ENCODE measurements at regions not wholly inside any gene's neighbourhood (a gene's known extent, or its start where the extent isn't known, plus 50 kb on each side); places are given as distances from the start of the nearest gene placed in this dataset.

- no peaks in the 10 kb centered on the region for H3K79me2 ChIP-seq (ENCODE audit: insufficient read depth, low read length)
- no peaks in the 10 kb centered on the region for H3K27me3 ChIP-seq (ENCODE audit: control insufficient read depth in 2 of 2, insufficient read depth in 2 of 2, low read length in 2 of 2)
- intact Hi-C loops (cut with micrococcal nuclease) = no loop called here
- H2AFZ ChIP-seq (ENCODE audit: insufficient read depth, low read depth, low read length, poor library complexity, severe bottlenecking) = no peak overlapping the region
- no peak overlapping the region for H3K27ac Mint-ChIP-seq
- H3K27me3 Mint-ChIP-seq (ENCODE audit: low read depth in 3 of 3) = peaks cover 0 to 1% (median 0%) of the 10 kb centered on the region in 3 donors
- H3K4me1 Mint-ChIP-seq = no peaks in the 10 kb centered on the region
- H3K9ac ChIP-seq (ENCODE audit: insufficient read depth, low read length, poor library complexity, severe bottlenecking) = no peak overlapping the region
- no peaks in the 10 kb centered on the region for H4K20me1 ChIP-seq (ENCODE audit: insufficient read depth, low read length)
- peaks cover 0 to 9% (median 3%) of the 10 kb centered on the region in 7 donors for H3K9me3 Mint-ChIP-seq
- H3K36me3 ChIP-seq (replicated peaks in 1 of 2; ENCODE audit: control insufficient read depth in 1 of 2, insufficient read depth in 2 of 2, low read length in 2 of 2) = no peaks in the 10 kb centered on the region
- no peak overlapping the region for H3K4me2 ChIP-seq (replicated peaks; ENCODE audit: extremely low read depth, low read length, poor library complexity, severe bottlenecking)
- DNase-seq = no peak
- peaks cover 0 to 7% of the 10 kb centered on the region in 2 donors for H3K9me3 ChIP-seq (replicated peaks in 1 of 2; ENCODE audit: control insufficient read depth in 1 of 2, insufficient read depth in 1 of 2, low read length in 2 of 2)
- no peaks in the 10 kb centered on the region for H3K36me3 Mint-ChIP-seq
- H3K27ac ChIP-seq (ENCODE audit: low read depth in 1 of 2, low read length in 2 of 2) = no peak overlapping the region
- TF ChIP-seq CTCF (IDR thresholded peaks at IDR 0.05) = no peak
- H3K4me3 Mint-ChIP-seq = no peak overlapping the region
- 100% methylated on average over 1 of the region's 3 CpGs for WGBS (ENCODE audit: insufficient coverage)
- H3K4me3 ChIP-seq (replicated peaks in 1 of 3; ENCODE audit: low read depth in 2 of 3, low read length in 3 of 3) = no peak overlapping the region
- H3K4me1 ChIP-seq (ENCODE audit: control insufficient read depth in 1 of 2, insufficient read depth in 2 of 2, low read length in 2 of 2) = no peaks in the 10 kb centered on the region
Measured at GRCh38 chr7:85927226-85927625, 716.5 kb upstream of the GRM3 start.

GRCh38 chr7:85924062-85924461, 719.6 kb upstream of the GRM3 start:
- Histone ChIP-seq H3K27me3 (ENCODE audit: control insufficient read depth in 2 of 2, insufficient read depth in 2 of 2, low read length in 2 of 2) (no peaks in the 10 kb centered on the region), H3K4me3 (replicated peaks in 1 of 3; ENCODE audit: low read depth in 2 of 3, low read length in 3 of 3) (no peak overlapping the region), H3K79me2 (ENCODE audit: insufficient read depth, low read length) (no peaks in the 10 kb centered on the region), H3K36me3 (replicated peaks in 1 of 2; ENCODE audit: control insufficient read depth in 1 of 2, insufficient read depth in 2 of 2, low read length in 2 of 2) (no peaks in the 10 kb centered on the region), H4K20me1 (ENCODE audit: insufficient read depth, low read length) (no peaks in the 10 kb centered on the region), H3K27ac (ENCODE audit: low read depth in 1 of 2, low read length in 2 of 2) (no peak overlapping the region), H3K4me1 (ENCODE audit: control insufficient read depth in 1 of 2, insufficient read depth in 2 of 2, low read length in 2 of 2) (no peaks in the 10 kb centered on the region), H3K9ac (ENCODE audit: insufficient read depth, low read length, poor library complexity, severe bottlenecking) (no peak overlapping the region), H3K9me3 (replicated peaks in 1 of 2; ENCODE audit: control insufficient read depth in 1 of 2, insufficient read depth in 1 of 2, low read length in 2 of 2) (no peaks in the 10 kb centered on the region), H3K4me2 (replicated peaks; ENCODE audit: extremely low read depth, low read length, poor library complexity, severe bottlenecking) (no peak overlapping the region), H2AFZ (ENCODE audit: insufficient read depth, low read depth, low read length, poor library complexity, severe bottlenecking) (no peak overlapping the region)
- no peak for DNase-seq
- Mint-ChIP-seq H3K36me3 (no peaks in the 10 kb centered on the region), H3K4me3 (no peak overlapping the region), H3K27ac (no peak overlapping the region), H3K9me3 (peaks cover 0 to 4% (median 0%) of the 10 kb centered on the region in 7 donors), H3K4me1 (no peaks in the 10 kb centered on the region), H3K27me3 (ENCODE audit: low read depth in 3 of 3) (peaks cover 0 to 1% (median 0%) of the 10 kb centered on the region in 3 donors)
- no peak for TF ChIP-seq CTCF (IDR thresholded peaks at IDR 0.05)
- no CpG with 5 or more reads among the region's 2 CpGs for WGBS (ENCODE audit: insufficient coverage)
- intact Hi-C loops (cut with micrococcal nuclease) = no loop called here
